Endothelial cell of umbilical vein (primary cell): ENCODE measurements at regions not wholly inside any gene's neighbourhood (a gene's known extent, or its start where the extent isn't known, plus 50 kb on each side); places are given as distances from the start of the nearest gene placed in this dataset.

ENCODE experiments used
- BruUV-seq: library from RNA; stranded (reverse); fragments of 400-500 nt; replicated peaks from 2 replicates; lab custom pipeline; 2021; lab: Mats Ljungman, UMichigan
- CTCF ChIA-PET: fragments of 300-600, 350-600 bp; sonication (Branson Sonifier 250); formaldehyde crosslinking; loops from one replicate; lab custom pipeline; 2021; ENCODE audit warnings: antibody characterized with exemption, inconsistent platforms; lab: Charles Lee
- POLR2A ChIA-PET: fragments of 300-600, 350-600 bp; sonication (Branson Sonifier 250); formaldehyde crosslinking; loops from one replicate; lab custom pipeline; 2021; ENCODE audit warnings: antibody characterized with exemption, inconsistent platforms; lab: Charles Lee
- DNase-seq: peaks from one replicate; pipeline ENCODE4 v3.0.0-alpha.2; 2011; ENCODE audit warnings: low read depth, low spot score
- FAIRE-seq: peaks from 2 replicates; lab custom pipeline; 2011; peaks lifted over from hg19 to GRCh38; lab: Jason Lieb, UNC
- H2AFZ ChIP-seq: 2 replicates; pipeline ENCODE4 v1.6.0; 2012; ENCODE audit warnings: low read depth, low read length, control low read depth, inconsistent platforms
- H3K27ac ChIP-seq: 2 replicates; pipeline ENCODE4 v1.5.1; 2011; ENCODE audit warnings: low read depth, mild to moderate bottlenecking, control low read depth, low read length, moderate library complexity; ENCODE audit not compliant: insufficient read depth
- H3K27me3 ChIP-seq, 2 experiments: 2 replicates each; pipeline versions ENCODE4 v1.6.0 to v1.6.1; 2011; ENCODE audit warnings: low read length in 2 of 2, mixed read lengths in 1 of 2; ENCODE audit not compliant: control insufficient read depth in 2 of 2, insufficient read depth in 2 of 2
- H3K36me3 ChIP-seq, 2 experiments: 2 replicates in 1 of 2; 3 replicates in 1 of 2; pipeline ENCODE4 v1.5.1; 2011; ENCODE audit warnings: low read length in 2 of 2, mild to moderate bottlenecking in 1 of 2, moderate library complexity in 1 of 2; ENCODE audit not compliant: control insufficient read depth in 2 of 2, insufficient read depth in 2 of 2; ENCODE audit errors: extremely low read depth in 1 of 2
- H3K4me1 ChIP-seq: 3 replicates; pipeline ENCODE4 v1.5.1; 2011; ENCODE audit warnings: mild to moderate bottlenecking, low read length; ENCODE audit not compliant: control insufficient read depth, insufficient read depth; ENCODE audit errors: extremely low read depth
- H3K4me2 ChIP-seq: 2 replicates; pipeline ENCODE4 v1.6.1; 2011; ENCODE audit warnings: low read length, control low read depth, mixed read lengths; ENCODE audit not compliant: insufficient read depth
- H3K4me3 ChIP-seq, 3 experiments: fragments of 200-600 bp in 1 of 3; sonication (generic), shearing (Covaris generic) in 1 of 3; replicated peaks in 1 of 3; 2 replicates each; pipeline ENCODE4 v1.5.1; 2011 to 2016; ENCODE audit warnings: control low read depth in 3 of 3, low read length in 3 of 3, mild to moderate bottlenecking in 2 of 3, inconsistent platforms in 1 of 3, low read depth in 1 of 3, moderate library complexity in 1 of 3; ENCODE audit not compliant: insufficient read depth in 1 of 3
- H3K79me2 ChIP-seq: 2 replicates; pipeline ENCODE4 v1.6.0; 2012; ENCODE audit warnings: low read length, inconsistent platforms; ENCODE audit not compliant: control insufficient read depth, insufficient read depth
- H3K9ac ChIP-seq: replicated peaks from 2 replicates; pipeline ENCODE3; 2011; ENCODE audit warnings: low read length, control low read depth; ENCODE audit not compliant: insufficient read depth; ENCODE audit errors: extremely low read depth
- H3K9me1 ChIP-seq: replicated peaks from 3 replicates; pipeline ENCODE4 v1.6.0; 2011; ENCODE audit warnings: mild to moderate bottlenecking, low read length; ENCODE audit not compliant: control insufficient read depth, insufficient read depth; ENCODE audit errors: extremely low read depth
- H3K9me3 ChIP-seq: replicated peaks from 2 replicates; pipeline ENCODE4 v1.5.1; 2012; ENCODE audit warnings: low read length, inconsistent platforms; ENCODE audit not compliant: control insufficient read depth, insufficient read depth
- H4K20me1 ChIP-seq: replicated peaks from 2 replicates; pipeline ENCODE3; 2011; ENCODE audit warnings: mild to moderate bottlenecking, low read length; ENCODE audit not compliant: control insufficient read depth, insufficient read depth; ENCODE audit errors: extremely low read depth
- EZH2 ChIP-seq: IDR thresholded peaks from 2 replicates; pipeline ENCODE4 v1.6.1; 2012; ENCODE audit warnings: borderline replicate concordance, low read depth, mild to moderate bottlenecking, moderate library complexity, low read length, inconsistent platforms; ENCODE audit not compliant: severe bottlenecking
- FOS ChIP-seq: IDR thresholded peaks from 2 replicates; pipeline ENCODE4 v1.6.1; 2011; ENCODE audit warnings: mild to moderate bottlenecking, low read length, moderate library complexity, borderline replicate concordance; ENCODE audit not compliant: insufficient read depth
- GATA2 ChIP-seq: IDR thresholded peaks from 2 replicates; pipeline ENCODE4 v1.7.0; 2011; ENCODE audit warnings: low read depth, mild to moderate bottlenecking, moderate library complexity, mixed read lengths, low read length; ENCODE audit not compliant: insufficient read length, insufficient read depth
- JUN ChIP-seq: IDR thresholded peaks from 2 replicates; pipeline ENCODE4 v1.6.1; 2011; ENCODE audit warnings: borderline replicate concordance, low read depth; ENCODE audit not compliant: insufficient read length, insufficient read depth
- MYC ChIP-seq: IDR thresholded peaks from one replicate; pipeline ENCODE4 v1.6.1; 2011; ENCODE audit warnings: mild to moderate bottlenecking, low read depth, low read length
- POLR2A ChIP-seq: IDR thresholded peaks from 2 replicates; pipeline ENCODE4 v1.6.1; 2012; ENCODE audit warnings: low read depth, mild to moderate bottlenecking, control low read depth, low read length
- POLR2AphosphoS5 ChIP-seq: IDR thresholded peaks from 2 replicates; pipeline ENCODE4 v1.6.1; 2012; ENCODE audit warnings: low read depth, mild to moderate bottlenecking, control low read depth, low read length, moderate library complexity; ENCODE audit not compliant: insufficient read depth
- dilution Hi-C: fragments of 300-500 bp; cut with MboI; formaldehyde crosslinking; loops from one replicate; pipeline ENCODE4 v1.15.0; 2019; ENCODE audit warnings: low sequenced_read_pairs; ENCODE audit not compliant: extremely low pct_ligation_motif_present
- intact Hi-C: fragments of 100-400 bp; cut with micrococcal nuclease; formaldehyde crosslinking; loops from one replicate; pipeline ENCODE4 v1.10.0; 2022
- TF ChIP-seq, protein P1 (sequence below): IDR thresholded peaks from 2 replicates; pipeline ENCODE4 v1.6.1; 2011; ENCODE audit not compliant: insufficient read depth, insufficient read length
- TF ChIP-seq, protein P2 (sequence below), 2 donors: IDR thresholded peaks; 1 replicate in 1 of 2; 2 replicates in 1 of 2; pipeline ENCODE4 v1.5.1; 2011; ENCODE audit warnings: low read length in 2 of 2, mild to moderate bottlenecking in 2 of 2, moderate library complexity in 2 of 2, control low read depth in 1 of 2, inconsistent platforms in 1 of 2, low read depth in 1 of 2; ENCODE audit not compliant: insufficient read depth in 1 of 2; ENCODE audit errors: extremely low read depth in 1 of 2

DNA sequence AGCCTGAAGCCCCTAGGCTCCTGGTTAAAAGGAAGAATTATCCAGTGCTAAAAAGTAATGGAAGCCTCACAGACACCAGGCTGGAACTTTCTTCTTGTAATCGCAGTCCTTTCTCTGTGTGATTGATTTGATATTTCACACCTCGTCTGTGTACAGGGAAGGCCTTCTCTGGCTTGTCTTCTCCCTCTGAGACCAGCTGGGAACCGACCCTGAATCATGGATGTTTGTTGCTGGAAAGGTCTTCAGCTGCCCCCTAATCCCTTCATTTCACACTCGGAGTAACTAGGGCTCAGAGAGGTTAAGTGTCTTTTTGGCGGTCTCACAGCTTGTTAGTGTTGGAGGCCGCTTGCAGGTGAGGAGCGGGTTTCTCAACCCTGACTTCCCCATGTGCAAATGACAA, 500.2 kb upstream of the CDH4 start:
- DNase-seq (no peak), FAIRE-seq (no peak)
- Histone ChIP-seq H3K27me3 (no peaks in the 10 kb centered on the region), H4K20me1 (no peaks in the 10 kb centered on the region), H3K79me2 (no peaks in the 10 kb centered on the region), H3K9me1 (no peaks in the 10 kb centered on the region), H3K9me3 (peaks cover 9% of the 10 kb centered on the region), H3K4me1 (no peaks in the 10 kb centered on the region), H3K27ac (no peak overlapping the region), H2AFZ (no peak overlapping the region), H3K4me2 (no peak overlapping the region), H3K4me3 (no peak overlapping the region), H3K36me3 (no peaks in the 10 kb centered on the region), H3K9ac (no peak overlapping the region)
- BruUV-seq = no TSS peak
- ChIA-PET CTCF (no interaction called here), POLR2A (no interaction called here)
- dilution Hi-C loops (no loop called here), intact Hi-C loops (no loop called here)
- TF ChIP-seq POLR2A (no peak), JUN (no peak), FOS (no peak), POLR2AphosphoS5 (no peak), MYC (no peak), GATA2 (no peak), EZH2 (no peak)
- TF ChIP-seq, protein P1, sequence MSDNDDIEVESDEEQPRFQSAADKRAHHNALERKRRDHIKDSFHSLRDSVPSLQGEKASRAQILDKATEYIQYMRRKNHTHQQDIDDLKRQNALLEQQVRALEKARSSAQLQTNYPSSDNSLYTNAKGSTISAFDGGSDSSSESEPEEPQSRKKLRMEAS = no peak
- TF ChIP-seq, protein P2, sequence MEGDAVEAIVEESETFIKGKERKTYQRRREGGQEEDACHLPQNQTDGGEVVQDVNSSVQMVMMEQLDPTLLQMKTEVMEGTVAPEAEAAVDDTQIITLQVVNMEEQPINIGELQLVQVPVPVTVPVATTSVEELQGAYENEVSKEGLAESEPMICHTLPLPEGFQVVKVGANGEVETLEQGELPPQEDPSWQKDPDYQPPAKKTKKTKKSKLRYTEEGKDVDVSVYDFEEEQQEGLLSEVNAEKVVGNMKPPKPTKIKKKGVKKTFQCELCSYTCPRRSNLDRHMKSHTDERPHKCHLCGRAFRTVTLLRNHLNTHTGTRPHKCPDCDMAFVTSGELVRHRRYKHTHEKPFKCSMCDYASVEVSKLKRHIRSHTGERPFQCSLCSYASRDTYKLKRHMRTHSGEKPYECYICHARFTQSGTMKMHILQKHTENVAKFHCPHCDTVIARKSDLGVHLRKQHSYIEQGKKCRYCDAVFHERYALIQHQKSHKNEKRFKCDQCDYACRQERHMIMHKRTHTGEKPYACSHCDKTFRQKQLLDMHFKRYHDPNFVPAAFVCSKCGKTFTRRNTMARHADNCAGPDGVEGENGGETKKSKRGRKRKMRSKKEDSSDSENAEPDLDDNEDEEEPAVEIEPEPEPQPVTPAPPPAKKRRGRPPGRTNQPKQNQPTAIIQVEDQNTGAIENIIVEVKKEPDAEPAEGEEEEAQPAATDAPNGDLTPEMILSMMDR (IDR thresholded peaks at IDR 0.05; ENCODE audit: extremely low read depth in 1 of 2, insufficient read depth in 1 of 2, low read depth in 1 of 2, low read length in 2 of 2) = no peak
